HCT116 (cell line): ENCODE measurements at regions not wholly inside any gene's neighbourhood (a gene's known extent, or its start where the extent isn't known, plus 50 kb on each side); places are given as distances from the start of the nearest gene placed in this dataset.

Source experiments
- CTCF ChIP-seq, 3 experiments: fragments of 200-600 bp in 1 of 3; sonication (generic) in 1 of 3; IDR thresholded peaks in 2 of 3; conservative IDR thresholded peaks in 1 of 3; 2 replicates each; pipeline ENCODE4 v1.5.1; 2012 to 2017; ENCODE audit warnings: low read depth in 2 of 3, low read length in 2 of 3, antibody characterized with exemption in 1 of 3, borderline replicate concordance in 1 of 3, control low read depth in 1 of 3, mild to moderate bottlenecking in 1 of 3, mixed read lengths in 1 of 3, mixed run types in 1 of 3, moderate library complexity in 1 of 3; ENCODE audit not compliant: insufficient read depth in 1 of 3
- EGR1 ChIP-seq: IDR thresholded peaks from 2 replicates; pipeline ENCODE4 v1.6.1; 2012; ENCODE audit warnings: low read depth
- ELF1 ChIP-seq: IDR thresholded peaks from 2 replicates; pipeline ENCODE4 v1.6.1; 2012; ENCODE audit warnings: low read depth, borderline replicate concordance
- EZH2 ChIP-seq: fragments of 200-600 bp; sonication (generic); IDR thresholded peaks from 2 replicates; pipeline ENCODE4 v1.6.1; 2017; ENCODE audit warnings: antibody characterized with exemption, mixed run types
- EZH2phosphoT487 ChIP-seq: fragments of 200-600 bp; IDR thresholded peaks from 2 replicates; pipeline ENCODE4 v1.6.1; 2018; ENCODE audit warnings: antibody characterized with exemption, borderline replicate concordance
- JUND ChIP-seq: IDR thresholded peaks from 2 replicates; pipeline ENCODE4 v1.6.1; 2012
- MAX ChIP-seq: IDR thresholded peaks from 2 replicates; pipeline ENCODE4 v1.6.1; 2012
- POLR2A ChIP-seq: IDR thresholded peaks from 2 replicates; pipeline ENCODE4 v1.7.0; 2011; ENCODE audit warnings: borderline replicate concordance; ENCODE audit not compliant: insufficient read depth, insufficient read length; ENCODE audit errors: extremely low read depth
- POLR2AphosphoS5 ChIP-seq: IDR thresholded peaks from 2 replicates; pipeline ENCODE4 v1.6.1; 2011; ENCODE audit warnings: mild to moderate bottlenecking, low read depth, low read length, moderate library complexity
- REST ChIP-seq: IDR thresholded peaks from 2 replicates; pipeline ENCODE4 v1.6.1; 2012; ENCODE audit warnings: low read depth
- SP1 ChIP-seq: IDR thresholded peaks from 2 replicates; pipeline ENCODE4 v1.6.1; 2012; ENCODE audit warnings: low read depth
- TCF7L2 ChIP-seq: IDR thresholded peaks from 2 replicates; pipeline ENCODE4 v1.7.0; 2011; ENCODE audit warnings: borderline replicate concordance, inconsistent platforms; ENCODE audit not compliant: insufficient read depth, insufficient read length; ENCODE audit errors: extremely low read depth
- YY1 ChIP-seq: IDR thresholded peaks from 2 replicates; pipeline ENCODE4 v1.6.1; 2011; ENCODE audit warnings: low read length, low read depth, moderate library complexity, mild to moderate bottlenecking; ENCODE audit not compliant: insufficient replicate concordance; ENCODE audit errors: extremely low read depth
- ZNF274 ChIP-seq: fragments of 200-500 bp; sonication (Bioruptor generic); IDR thresholded peaks from 2 replicates; pipeline ENCODE4 v1.6.1; 2014; ENCODE audit warnings: mild to moderate bottlenecking, low read depth, low read length, inconsistent platforms

- no peak for TF ChIP-seq SP1
- TF ChIP-seq CTCF (IDR thresholded peaks at IDR 0.05 in 2 of 3, conservative IDR thresholded peaks at IDR 0.05 in 1 of 3; ENCODE audit: borderline replicate concordance in 1 of 3, insufficient read depth in 1 of 3, low read depth in 2 of 3, low read length in 2 of 3), result no peak
- no peak for TF ChIP-seq JUND
- TF ChIP-seq EZH2, result no peak
- no peak for TF ChIP-seq TCF7L2
- no peak for TF ChIP-seq EZH2phosphoT487
- TF ChIP-seq YY1, result no peak
- no peak for TF ChIP-seq REST
- TF ChIP-seq POLR2AphosphoS5, result no peak
- no peak for TF ChIP-seq POLR2A
- TF ChIP-seq EGR1, result no peak
- no peak for TF ChIP-seq ZNF274
- TF ChIP-seq MAX, result no peak
- no peak for TF ChIP-seq ELF1
Measured at GRCh38 chr19:27796540-27796939, 1416.4 kb downstream of the UQCRFS1 start.
